Hindlimb muscle (tissue), 1 donor: ENCODE measurements at regions not wholly inside any gene's neighbourhood (a gene's known extent, or its start where the extent isn't known, plus 50 kb on each side); places are given as distances from the start of the nearest gene placed in this dataset.
"Not testable (repeated sequence)": the region's sequence is repeated elsewhere in the genome, so short reads cannot be mapped to it uniquely, and the experiment has no call there.

Experiments
- DNase-seq: peaks from one replicate; pipeline ENCODE4 v3.0.0-alpha.2; 2013

DNA sequence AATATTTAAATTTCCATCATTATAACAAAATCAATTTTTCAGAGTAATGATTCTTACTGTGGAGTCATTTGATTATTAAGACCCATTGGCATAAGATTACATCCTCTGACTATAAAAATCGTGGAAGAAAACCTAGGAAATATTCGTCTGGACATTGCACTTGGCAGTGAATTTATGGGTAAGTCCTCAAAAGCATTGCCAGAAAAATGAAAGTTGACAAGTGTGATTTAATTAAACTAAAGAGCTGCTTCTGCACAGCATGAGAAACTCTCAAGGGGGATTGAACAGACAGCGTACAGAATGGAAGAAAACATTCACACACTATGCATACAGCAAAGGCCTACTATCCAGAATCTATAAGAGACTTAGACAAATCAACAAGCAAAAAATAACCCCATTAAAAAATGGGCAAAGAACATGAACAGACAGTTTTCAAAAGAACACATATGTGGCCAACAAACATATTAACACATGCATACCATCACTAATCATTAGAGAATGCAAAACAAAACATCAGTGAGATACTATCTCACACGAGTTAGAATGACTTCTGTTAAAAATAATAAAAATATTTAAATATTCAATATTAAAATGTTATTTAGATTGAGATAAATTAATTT is 111.4 kb downstream of the CCDC74A start:
- not testable (repeated sequence) for DNase-seq

DNA sequence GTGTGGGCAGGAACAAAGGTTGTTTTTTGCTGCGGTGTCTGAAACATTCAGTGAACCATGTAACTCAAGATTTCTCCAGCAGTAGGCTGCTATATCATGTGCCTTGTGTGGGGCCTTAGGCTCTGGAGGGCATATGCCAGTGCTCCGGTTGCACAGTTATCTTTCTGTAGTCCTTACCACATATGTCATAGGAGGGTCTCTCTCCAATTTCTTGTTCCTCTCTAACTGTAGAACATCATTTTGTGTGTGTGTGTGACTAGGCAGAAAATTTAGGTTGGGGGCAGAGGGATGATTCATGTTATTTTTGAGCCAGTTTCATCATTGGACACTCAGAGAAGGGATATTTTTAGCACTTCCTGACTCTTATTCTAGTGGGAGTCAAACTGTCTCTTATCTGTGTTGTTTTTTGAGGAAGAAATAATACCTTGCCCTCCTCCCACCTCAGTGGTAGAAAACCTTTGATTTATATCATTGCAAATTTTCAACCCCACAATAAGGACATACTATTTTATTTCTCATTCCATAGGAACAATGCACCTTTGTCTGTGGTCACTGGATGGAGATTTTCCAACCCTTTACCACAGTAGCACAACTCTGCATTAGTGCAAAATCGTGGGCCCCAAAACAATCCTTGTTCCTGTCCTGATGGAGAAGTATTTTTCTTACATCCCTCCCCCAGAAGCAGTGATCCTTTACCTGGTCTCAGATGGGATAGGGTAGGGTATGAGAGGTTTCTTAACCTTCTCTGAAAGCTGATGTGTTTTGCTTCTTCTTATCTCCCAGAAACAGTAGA is 113.9 kb downstream of the CCDC74A start:
- no peak for DNase-seq

DNA sequence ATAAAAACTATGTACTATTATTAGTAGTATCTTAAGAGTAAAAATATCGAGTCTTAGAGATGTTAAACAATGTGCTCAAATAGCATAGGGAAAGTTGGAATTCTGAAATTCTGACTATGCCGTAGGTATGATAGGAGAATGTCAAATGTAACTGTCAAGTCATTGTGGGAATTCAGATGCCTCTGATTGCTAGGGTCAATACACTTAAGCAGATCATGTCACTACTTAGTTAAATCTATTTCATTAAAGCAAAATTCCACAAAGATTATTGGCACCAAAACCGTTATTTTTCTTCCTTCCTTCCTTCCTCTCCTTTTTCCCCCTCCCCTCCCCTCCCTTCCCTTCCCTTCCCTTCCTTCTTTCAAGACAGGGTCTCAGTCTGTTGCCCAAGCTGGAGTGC is 115.5 kb downstream of the CCDC74A start:
- not testable (repeated sequence) for DNase-seq

DNA sequence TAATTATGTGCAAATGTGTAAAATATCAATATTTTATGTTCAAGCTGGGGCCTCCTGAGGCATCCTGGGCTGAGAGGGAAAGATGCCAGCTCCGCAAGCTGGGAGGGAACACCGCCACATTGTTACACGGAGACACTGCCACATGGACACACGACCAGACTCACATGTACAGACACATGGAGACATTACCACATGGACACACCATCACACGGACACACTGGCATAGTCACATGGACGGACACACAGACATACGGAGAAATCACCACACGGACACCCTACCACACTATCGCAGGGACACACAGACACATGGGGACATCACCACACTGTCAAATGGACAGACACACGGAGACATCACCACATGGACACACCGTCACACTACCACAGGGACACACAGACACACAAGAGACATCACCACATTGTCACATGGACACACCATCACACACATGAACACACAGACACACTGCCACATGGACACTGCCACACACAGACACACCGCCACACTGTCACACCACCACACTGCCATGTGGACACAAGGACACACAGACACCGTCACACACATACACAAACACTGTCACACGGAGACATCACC is 117.6 kb downstream of the CCDC74A start:
- DNase-seq = no peak

DNA sequence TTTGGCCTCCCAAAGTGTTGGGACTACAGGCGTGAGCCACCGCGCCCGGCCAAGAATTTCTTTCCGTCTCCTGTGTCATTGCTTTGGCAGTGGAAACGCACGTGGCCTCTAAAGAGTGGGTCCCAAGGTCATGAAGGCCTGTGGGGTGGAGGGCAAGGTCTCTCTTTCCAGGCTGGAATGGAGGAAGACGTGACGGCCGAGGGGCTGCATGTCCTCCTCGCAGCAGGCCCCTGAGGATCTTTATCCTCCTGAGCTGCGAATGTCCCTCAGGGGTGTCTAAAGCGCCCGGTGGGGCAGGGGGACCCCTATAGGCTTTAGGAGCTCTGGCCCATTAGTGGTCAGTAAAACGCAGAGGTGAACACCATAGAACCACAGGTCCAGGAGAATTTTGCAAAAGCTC is 118.5 kb downstream of the CCDC74A start:
- DNase-seq = not testable (repeated sequence)

DNA sequence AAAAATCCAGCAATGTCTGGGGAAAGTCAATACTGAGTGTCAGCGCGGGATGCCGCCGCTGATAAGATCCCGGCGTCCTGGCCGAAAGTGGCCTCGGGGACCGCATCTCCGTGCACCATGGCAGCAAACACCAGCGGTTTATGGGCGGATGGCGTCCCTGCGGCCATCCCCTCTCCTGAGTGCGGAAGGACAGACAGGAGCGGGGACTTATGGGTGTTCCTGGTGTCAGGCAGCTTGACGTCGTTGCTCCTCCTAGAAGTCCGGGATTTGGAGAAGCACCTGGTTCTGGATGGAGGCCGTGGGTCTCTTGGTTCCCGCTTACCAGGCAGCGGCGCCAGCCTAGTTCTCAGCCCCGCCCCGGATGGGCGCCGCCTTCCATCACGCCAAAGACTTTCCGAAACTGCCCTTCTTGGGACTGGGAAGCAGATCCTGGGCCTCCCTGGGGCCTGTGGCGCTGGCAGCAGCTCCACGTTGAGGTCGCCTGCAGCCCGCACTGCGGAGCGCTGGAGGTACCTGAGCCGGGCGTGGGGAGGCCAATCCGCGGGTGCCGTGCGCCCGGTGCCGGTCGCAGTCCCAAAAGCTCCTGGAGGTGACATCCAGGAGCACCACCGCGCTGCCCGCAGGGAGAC is 119.1 kb downstream of the CCDC74A start:
- DNase-seq = no peak

DNA sequence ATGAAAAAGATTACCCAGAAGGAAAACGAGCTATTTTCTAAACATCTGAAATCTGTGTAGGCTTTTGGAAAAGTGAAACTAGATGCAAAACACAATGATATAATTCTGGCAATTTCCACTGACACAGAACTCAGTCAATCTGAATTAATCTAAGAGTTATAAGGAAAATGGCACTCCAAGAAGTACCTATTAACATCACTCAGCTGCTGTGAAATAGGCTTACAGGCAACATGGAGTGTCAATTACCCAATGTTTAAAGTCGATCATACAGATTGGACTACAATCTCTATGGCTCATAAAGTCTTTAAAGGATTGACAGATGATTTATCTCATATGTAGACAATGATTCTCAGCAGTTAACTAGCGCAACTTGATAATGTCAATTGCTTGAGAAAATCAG is 120.9 kb downstream of the CCDC74A start:
- not testable (repeated sequence) for DNase-seq

DNA sequence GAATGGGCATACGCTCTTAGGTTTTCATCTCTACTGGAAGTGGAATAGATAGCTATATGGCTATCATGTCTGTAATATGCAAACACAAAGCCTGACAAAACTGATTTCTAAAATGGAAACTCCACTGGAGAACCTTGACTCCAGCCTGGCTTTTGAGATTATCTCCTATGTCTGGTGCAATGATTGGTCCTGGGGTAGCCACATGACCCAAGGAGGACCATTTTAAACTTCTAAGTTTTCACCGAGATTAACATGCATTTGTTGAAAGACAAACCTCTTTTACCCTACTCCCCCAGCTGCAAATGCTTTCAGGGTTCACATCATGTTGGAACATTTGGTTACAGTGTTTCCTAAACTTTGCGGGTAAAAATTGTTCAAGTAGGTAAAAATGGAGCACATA is 124.6 kb downstream of the CCDC74A start:
- not testable (repeated sequence) for DNase-seq

DNA sequence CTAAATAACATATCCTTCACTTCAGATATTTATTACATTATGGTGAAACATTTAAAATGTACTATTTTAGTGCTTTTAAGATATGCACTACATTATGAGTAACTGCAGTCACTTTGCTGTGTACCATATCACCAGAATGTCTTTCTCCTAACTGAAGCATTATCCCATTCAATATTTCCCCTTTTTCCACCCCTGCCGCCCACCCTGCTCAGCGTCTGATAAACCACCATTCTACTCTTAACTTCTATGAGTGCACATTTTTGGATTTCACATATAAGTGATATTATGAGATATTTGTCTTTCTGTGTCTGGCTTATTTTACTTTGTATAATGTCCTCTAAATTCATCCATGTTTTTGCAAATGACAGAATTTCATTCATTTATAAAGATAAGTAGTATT is 126.4 kb downstream of the CCDC74A start:
- DNase-seq = not testable (repeated sequence)

DNA sequence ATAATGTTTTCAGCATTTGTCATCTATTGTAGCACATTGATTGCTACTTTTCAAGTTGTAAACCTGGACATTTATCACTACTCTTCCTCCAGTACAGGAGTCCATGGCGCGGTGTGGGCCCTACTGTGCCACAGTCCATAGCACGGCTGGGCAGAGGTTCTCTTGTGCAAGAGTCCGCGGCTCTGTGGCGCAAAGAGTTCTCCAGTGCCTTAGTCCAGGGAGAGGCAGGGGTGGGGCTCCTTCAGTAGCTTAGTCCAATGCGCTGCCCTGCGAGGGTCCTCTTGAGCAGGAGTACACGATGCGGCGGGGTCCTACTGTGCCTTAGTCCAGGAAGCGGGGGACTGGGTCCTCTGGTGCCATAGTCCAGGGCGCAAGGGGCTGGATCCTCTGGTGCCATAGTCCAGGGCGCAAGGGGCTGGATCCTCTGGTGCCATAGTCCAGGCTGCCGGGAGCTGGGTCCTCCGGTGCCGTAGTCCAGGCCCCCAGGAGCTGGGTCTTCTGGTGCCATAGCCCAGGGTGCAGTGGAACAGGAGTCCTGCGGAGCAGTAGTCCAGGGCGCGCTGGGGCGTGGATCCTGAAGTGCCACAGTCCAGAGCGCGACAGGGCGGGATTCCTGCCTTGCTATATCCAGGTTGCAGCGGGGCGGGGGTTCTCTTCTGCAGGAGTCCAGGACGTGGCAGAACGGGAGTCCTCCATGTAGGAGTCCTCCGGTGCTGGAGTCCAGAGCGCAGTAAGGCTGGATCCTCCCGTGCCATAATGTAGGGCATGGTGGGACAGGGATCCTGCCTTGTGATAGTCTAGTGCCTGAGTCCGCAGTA is 129.3 kb downstream of the CCDC74A start:
- no peak for DNase-seq

DNA sequence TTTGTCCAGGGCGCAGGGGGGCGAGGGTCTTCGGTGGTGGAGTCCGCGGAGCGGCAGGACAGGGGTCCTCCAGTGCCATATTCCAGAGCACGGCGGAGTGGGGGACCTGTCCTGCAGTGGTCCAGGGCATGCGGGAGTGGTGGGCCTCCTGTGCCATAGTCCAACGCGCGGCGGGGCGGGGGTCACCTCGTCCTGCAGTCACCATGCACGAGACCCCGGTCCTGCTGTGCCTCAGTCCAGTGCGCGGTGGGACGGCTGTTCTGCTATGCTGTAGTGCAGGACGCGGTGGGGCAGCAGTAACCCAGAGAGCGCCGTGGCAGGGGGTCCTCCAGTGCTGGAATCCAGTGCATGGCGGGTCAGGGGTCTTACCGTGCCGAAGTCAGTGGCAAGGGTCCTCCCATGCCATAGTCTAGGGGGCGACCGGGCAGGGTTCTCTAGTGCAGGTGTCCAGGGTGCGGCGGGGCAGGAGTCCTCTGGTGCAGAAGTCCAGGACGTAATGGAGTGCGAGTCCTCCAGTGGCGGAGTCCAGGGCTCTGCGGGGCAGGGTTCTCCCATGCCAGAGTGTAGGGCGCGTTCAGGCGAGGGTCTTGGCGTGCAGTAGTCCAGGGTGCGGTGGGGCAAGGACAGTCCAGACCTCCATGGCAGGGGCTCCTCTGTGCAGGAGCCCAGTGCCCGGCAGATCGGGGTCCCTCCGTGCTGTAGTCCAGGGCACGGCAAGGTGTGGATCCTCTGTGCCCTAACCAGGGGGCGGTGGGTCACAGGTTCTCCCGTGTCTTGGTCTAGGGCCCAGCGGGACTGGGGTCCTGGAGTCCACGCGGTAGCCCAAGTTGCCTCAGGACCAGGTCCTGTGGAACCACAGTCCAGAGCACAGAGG is 130.4 kb downstream of the CCDC74A start:
- no peak for DNase-seq

DNA sequence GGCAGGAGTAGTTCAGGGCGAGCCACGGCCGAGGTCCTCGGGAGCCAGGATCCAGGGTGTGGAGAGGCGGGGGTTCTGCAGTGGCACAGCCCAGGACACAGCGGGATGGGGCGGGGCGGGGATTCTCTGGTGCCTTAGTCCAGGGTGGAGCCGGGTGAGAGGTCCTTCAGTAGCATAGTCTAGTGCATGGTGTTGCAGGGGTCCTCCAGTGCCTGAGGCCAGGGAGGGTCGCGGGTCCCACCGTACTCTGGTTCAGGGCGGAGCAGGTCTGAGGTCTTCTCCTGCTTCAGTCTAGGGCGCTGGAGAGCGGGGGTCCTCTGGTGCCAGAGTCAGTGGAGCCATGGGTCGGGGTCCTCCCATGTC is 131.1 kb downstream of the CCDC74A start:
- no peak for DNase-seq

DNA sequence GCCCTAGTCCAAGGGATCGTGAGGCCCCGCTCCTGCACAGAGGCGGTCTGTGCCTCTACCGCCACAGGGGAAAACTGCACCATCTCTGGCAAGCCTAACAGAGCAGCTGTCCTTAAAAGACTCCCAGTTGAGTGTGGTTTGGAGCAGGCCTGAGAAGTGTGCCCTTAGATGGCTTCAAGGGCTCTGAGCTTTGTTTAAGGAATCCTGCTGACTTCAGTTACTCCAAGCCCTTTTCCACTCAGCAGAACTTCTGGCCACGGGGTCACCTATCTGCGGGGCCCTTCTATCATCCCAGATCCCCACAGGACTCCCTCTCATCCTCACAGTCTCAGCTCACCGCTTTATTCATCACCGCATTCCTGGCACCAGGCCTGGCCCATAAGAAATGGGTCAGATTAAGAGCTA is 131.5 kb downstream of the CCDC74A start:
- DNase-seq = no peak

DNA sequence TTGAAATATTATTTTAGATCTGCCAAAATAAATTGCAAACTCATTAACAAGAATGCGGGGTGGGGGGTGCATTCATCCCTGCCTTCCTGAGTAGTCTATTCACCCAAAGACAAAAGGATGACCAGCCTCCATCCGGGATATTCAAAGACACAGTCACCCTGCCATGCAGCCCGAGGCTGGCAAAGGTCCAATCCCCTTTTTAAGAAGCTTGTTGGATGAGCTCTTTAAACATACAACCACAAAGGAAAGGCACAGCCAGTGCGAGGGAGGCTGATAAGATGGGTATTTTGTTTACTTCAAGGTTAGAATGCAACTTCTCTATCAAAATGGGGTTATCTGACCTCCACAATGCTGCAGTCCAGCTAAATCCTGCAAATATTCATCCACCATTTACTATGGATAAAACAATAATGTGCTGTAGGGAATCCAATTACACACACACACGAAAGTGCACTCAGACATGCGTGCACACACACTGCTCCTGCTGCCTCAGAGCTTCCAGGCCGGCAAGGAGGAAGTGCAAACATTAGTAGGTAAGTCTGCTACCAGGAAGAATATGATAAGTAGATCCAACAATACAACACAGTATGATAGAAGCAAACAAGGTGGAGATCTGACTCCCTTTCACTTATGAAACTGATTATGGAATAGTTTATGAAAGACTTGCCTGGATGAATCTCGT is 133.6 kb downstream of the CCDC74A start:
- not testable (repeated sequence) for DNase-seq

DNA sequence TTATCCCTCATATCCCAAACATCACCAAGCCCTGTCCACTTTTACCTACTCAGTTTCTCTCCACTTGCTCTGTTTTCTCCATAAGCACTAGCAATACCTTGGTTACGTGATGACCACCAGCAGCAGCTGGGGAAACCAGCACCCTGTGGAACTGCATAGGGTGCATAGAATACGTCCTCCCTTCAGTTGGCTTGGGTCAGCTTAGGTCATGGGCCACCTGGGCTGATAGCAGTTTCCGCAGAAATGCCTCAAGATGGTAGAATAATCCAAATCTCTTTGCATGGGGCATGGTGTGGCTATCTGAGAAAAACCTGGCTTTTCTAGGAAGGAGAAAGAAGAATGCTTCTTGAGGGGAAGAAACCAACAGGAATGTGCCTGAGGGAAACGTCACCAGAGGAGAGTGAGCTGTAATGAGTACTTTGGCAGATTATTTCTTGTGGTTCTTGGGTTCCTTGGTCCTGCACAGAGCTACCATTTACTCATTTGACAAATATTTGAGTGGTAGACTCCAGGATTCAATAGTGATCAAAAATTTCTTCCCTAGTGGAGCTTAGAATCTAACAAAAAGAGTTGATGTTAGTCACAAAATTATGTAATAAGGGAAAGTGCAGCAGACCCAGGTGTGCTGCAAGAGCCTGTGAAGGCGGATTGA is 134.3 kb downstream of the CCDC74A start:
- not testable (repeated sequence) for DNase-seq

DNA sequence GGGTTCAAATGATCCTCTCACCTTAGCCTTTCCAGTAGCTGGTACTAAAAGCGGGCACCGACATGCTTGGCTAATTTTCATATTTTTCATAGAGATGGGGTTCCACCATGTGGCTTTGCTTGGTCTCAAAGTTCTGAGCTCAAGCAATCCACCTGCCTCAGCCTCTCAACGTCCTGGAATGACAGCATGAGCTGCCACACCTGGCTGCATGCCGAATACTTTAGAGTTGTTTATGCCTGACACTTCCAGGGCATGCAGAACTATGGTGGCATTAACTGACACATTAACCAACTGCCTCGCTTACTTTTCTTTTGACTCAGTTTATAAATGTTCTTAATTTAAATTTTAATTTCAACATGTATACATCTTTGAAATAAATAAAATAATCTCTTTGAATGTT is 135.8 kb downstream of the CCDC74A start:
- not testable (repeated sequence) for DNase-seq

DNA sequence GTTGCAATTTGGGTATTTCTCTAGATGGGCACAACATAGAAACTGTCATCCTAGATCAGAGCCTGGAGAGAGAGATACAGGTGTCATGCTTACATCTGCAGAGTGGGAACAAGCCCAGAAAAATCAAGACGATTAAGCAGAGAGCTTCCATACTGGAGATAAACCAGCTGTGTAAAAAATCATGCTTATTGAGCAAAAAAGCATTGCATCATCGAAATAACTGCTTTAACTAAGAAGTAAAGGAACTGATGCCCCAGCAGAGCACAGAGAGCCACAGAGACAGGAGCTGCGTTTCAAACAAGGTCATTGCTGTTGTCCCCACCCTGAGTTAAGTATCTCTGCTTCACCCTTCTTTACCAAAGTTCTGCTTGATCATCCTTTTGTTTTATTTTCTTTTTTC is 138.0 kb downstream of the CCDC74A start:
- DNase-seq = not testable (repeated sequence)

DNA sequence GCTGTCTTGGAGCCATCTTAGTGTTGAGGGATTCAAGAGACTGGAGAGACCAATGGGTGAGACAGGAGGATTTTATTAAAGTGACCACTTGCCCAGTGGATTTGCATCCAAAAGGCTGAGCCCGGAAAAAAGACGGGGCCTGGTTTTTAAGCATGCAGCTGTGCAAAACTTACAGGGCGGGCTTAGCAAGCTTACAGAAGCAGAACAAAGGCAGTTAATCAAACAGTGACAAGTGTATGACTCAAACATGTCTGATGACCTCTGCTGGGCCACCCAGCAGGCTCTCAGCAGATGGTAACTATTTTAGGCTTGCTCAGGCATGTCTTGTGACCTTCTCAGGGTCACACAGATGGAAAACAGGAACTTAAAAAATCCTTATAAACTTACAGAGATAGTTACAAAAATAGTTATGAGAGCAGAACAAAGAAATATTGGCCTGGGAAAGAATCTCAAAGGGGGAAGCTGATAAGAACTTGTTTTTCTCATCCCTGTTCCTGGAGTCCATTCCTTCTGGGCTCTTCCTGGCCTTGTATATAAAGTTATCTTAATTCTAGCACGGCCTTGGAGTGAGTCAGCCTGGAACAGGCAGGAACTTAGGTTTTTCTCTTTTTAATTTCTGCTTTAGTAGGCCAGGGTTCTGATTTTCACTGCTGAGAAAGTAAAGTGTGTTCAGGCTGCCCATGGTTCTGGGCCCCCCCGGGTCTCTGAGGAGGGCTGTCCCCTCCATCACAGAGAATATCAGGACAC is 141.3 kb downstream of the CCDC74A start:
- not testable (repeated sequence) for DNase-seq

DNA sequence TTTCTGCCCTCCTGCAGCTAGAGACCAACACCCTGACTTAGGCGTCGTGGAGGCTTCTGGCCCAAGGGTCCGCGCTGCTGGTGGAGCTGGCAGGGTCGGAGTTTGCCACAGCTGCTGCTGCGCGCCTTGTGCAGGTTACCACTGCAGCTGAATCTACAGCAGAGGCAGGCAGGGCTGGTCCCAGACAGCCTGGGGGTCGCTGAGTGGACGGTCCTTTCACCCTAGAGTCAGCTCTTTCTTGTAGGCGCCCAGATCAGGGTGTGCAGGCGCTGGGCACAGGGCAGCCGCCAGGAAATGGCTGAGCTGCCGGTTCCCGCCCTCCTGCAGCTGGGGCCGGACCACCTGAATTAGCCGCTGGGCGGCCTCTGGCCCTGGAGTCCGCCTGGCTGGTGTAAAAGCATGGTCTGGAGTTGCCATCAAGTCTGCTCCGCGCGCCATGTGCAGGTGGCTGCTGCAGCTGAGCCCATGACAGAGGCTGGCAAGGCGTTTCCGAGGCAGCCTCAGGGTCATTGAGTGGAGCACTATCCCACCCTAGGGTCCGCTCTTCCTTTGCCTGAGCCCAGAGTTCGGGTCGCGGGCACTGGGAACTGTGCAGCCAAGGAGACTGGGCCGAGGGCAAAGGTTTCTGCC is 144.3 kb downstream of the CCDC74A start:
- DNase-seq = not testable (repeated sequence)
